HEK293T (cell line): ENCODE measurements at regions not wholly inside any gene's neighbourhood (a gene's known extent, or its start where the extent isn't known, plus 50 kb on each side); places are given as distances from the start of the nearest gene placed in this dataset.

Source experiments
- CTCF ChIA-PET: fragments of 350-600 bp; formaldehyde crosslinking; extraction: SDS; loops from one replicate; lab custom pipeline; 2021; ENCODE audit warnings: antibody characterized with exemption, inconsistent platforms; lab: Yijun Ruan, JAX
- POLR2A ChIA-PET: fragments of 350-600 bp; formaldehyde crosslinking; extraction: SDS; loops from one replicate; lab custom pipeline; 2020; ENCODE audit warnings: antibody characterized with exemption, inconsistent platforms; lab: Yijun Ruan, JAX
- DNase-seq: peaks from one replicate; pipeline ENCODE4 v3.0.0; 2012; ENCODE audit warnings: mixed read lengths; ENCODE audit errors: extremely low spot score
- ARNT ChIP-seq: fragments of 450-650 bp; IDR thresholded peaks from 2 replicates; pipeline ENCODE4 v1.6.1; 2017; ENCODE audit warnings: mild to moderate bottlenecking
- BHLHE40 ChIP-seq: fragments of 450-650 bp; IDR thresholded peaks from 2 replicates; pipeline ENCODE4 v1.6.1; 2016; ENCODE audit warnings: mild to moderate bottlenecking, moderate library complexity, borderline replicate concordance
- CTBP1 ChIP-seq: fragments of 450-650 bp; IDR thresholded peaks from 2 replicates; pipeline ENCODE4 v1.6.1; 2016; ENCODE audit warnings: borderline replicate concordance
- ELF4 ChIP-seq: fragments of 450-650 bp; IDR thresholded peaks from 2 replicates; pipeline ENCODE4 v1.6.1; 2017; ENCODE audit warnings: antibody characterized with exemption
- FOXA1 ChIP-seq: fragments of 450-650 bp; IDR thresholded peaks from 2 replicates; pipeline ENCODE4 v1.6.1; 2016; ENCODE audit warnings: mild to moderate bottlenecking
- FOXK2 ChIP-seq: fragments of 450-650 bp; IDR thresholded peaks from 2 replicates; pipeline ENCODE4 v1.6.1; 2016; ENCODE audit warnings: mild to moderate bottlenecking
- FOXM1 ChIP-seq: fragments of 450-650 bp; IDR thresholded peaks from 2 replicates; pipeline ENCODE4 v1.6.1; 2017; ENCODE audit warnings: mild to moderate bottlenecking, borderline replicate concordance
- HDGF ChIP-seq: fragments of 450-650 bp; IDR thresholded peaks from 2 replicates; pipeline ENCODE4 v1.6.1; 2017; ENCODE audit warnings: antibody characterized with exemption, borderline replicate concordance
- L3MBTL2 ChIP-seq: fragments of 450-650 bp; conservative IDR thresholded peaks from 2 replicates; pipeline ENCODE4 v1.6.1; 2016; ENCODE audit warnings: mild to moderate bottlenecking
- LEF1 ChIP-seq: fragments of 450-650 bp; IDR thresholded peaks from 2 replicates; pipeline ENCODE4 v1.6.1; 2017; ENCODE audit warnings: mild to moderate bottlenecking, borderline replicate concordance
- NFRKB ChIP-seq: fragments of 450-650 bp; IDR thresholded peaks from 2 replicates; pipeline ENCODE4 v1.6.1; 2016; ENCODE audit warnings: mild to moderate bottlenecking, moderate library complexity
- SP1 ChIP-seq: fragments of 450-650 bp; IDR thresholded peaks from 2 replicates; pipeline ENCODE4 v1.6.1; 2017
- SUZ12 ChIP-seq: fragments of 450-650 bp; IDR thresholded peaks from 2 replicates; pipeline ENCODE4 v1.6.1; 2016; ENCODE audit warnings: mild to moderate bottlenecking
- TARDBP ChIP-seq: fragments of 450-650 bp; IDR thresholded peaks from 2 replicates; pipeline ENCODE4 v1.6.1; 2016
- ZNF384 ChIP-seq: fragments of 450-650 bp; IDR thresholded peaks from 2 replicates; pipeline ENCODE4 v1.6.1; 2016
- TF ChIP-seq, protein P1 (sequence below): fragments of 450-650 bp; IDR thresholded peaks from 2 replicates; pipeline ENCODE4 v1.6.1; 2016

DNA sequence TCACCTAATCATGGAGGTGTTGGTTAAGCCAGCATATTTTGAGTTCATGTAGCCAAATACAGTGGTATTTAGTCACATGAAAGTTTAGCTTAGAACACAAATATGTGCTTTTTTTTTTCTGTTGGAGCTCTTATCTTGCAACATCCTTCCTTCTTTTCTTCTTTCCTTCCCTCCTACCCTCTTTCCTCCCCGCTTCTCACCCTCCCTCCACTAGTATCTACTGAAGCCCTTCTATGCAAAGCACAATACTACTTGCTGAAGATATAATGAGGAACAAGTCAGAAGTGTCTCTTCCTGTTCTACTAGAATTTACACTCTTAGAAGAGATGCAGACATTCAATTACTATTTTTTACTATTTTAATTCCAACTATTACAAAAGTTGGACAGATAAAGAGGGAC lies 105.0 kb upstream of the ITGA4 start:
- DNase-seq = no peak
- ChIA-PET CTCF (no interaction called here), POLR2A (no interaction called here)
- no peak for TF ChIP-seq FOXM1
- TF ChIP-seq ELF4 = no peak
- TF ChIP-seq FOXA1 = no peak
- no peak for TF ChIP-seq HDGF
- TF ChIP-seq, protein P1, sequence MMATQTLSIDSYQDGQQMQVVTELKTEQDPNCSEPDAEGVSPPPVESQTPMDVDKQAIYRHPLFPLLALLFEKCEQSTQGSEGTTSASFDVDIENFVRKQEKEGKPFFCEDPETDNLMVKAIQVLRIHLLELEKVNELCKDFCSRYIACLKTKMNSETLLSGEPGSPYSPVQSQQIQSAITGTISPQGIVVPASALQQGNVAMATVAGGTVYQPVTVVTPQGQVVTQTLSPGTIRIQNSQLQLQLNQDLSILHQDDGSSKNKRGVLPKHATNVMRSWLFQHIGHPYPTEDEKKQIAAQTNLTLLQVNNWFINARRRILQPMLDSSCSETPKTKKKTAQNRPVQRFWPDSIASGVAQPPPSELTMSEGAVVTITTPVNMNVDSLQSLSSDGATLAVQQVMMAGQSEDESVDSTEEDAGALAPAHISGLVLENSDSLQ = no peak
- no peak for TF ChIP-seq TARDBP
- TF ChIP-seq LEF1 = no peak
- TF ChIP-seq CTBP1 = no peak

DNA sequence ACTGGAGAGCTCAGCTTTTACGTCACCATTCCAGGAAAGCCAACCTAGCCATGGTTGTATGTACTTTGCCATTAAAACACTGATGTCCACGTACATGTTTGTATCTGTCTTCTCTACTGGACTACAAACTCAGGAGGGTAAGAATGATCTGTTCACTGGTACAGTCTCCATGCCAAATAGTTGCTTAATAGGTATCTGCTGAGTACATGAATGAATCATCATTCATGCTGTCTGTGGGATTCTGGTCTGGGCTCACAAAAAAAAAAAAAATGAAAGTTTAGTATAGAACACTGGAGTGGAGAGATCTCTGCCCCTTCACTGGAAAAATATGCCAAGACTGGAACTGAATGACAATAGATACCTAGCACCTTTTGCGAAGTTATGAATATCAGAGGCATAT lies 102.6 kb upstream of the ITGA4 start:
- CTCF ChIA-PET = no interaction called here
- POLR2A ChIA-PET = no interaction called here
- TF ChIP-seq TARDBP (no peak), NFRKB (no peak), FOXM1 (no peak), SP1 (no peak), BHLHE40 (no peak), FOXA1 (no peak), FOXK2 (no peak), ELF4 (no peak), SUZ12 (no peak), HDGF (no peak), ARNT (no peak), LEF1 (no peak), ZNF384 (no peak), CTBP1 (no peak), L3MBTL2 (no peak)
- TF ChIP-seq, protein P1 = no peak
- no peak for DNase-seq

DNA sequence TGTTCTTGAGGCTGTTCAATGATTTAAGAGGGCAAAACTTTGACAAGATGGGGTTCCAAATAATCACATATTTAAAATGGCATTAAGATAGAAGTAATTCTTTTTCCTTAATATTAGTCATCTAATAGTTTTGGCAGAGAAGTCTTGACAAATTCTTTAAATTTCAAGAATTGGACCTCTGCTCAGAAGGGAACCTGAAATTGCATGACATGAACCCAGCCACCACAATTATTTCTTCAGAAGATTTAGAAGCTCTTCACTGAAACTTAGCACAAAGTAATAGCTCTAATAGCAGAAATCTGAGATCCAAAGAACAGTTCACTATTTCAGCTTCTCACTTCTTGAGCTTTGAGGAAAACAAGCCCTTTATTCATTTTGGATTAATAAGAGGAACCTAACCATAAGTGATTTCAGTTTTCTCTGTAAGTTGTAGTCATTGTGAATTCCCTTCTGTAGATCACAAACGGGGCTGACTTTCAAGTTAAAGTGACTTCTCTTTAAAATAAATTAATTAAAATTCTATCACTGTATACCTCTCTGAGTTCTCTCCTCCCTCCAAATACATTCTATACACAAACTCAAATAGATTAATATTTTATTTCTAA lies 100.6 kb upstream of the ITGA4 start:
- TF ChIP-seq HDGF (no peak), SP1 (no peak)
- DNase-seq = no peak
- ChIA-PET POLR2A (no interaction called here), CTCF (no interaction called here)

DNA sequence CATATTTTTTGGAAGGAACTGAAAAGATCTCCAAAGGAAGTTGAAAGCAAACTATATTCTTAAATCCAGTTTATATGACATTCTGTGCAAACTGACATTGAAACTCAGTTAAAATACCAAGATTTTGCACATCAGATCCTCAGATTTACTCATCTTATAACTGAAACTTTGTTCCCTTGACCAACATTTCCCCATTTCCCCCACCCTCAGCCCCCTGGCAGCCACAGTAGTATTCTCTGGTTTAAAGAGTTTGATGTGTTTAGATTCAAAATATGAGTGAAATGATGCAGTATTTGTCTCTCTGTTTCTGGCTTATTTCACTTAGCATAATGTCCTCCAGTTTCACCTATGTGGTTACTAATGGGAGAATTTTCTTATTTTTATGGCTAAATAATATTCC lies 99.2 kb upstream of the ITGA4 start:
- CTCF ChIA-PET = no interaction called here
- POLR2A ChIA-PET = no interaction called here
- DNase-seq = no peak
- TF ChIP-seq, protein P1 = no peak
- TF ChIP-seq FOXA1 = no peak
- no peak for TF ChIP-seq HDGF
- TF ChIP-seq ARNT = no peak
- no peak for TF ChIP-seq TARDBP
- TF ChIP-seq ELF4 = no peak
- TF ChIP-seq SP1 = no peak
- no peak for TF ChIP-seq BHLHE40
- no peak for TF ChIP-seq CTBP1
- no peak for TF ChIP-seq SUZ12
- TF ChIP-seq FOXM1 = no peak
- no peak for TF ChIP-seq L3MBTL2
- no peak for TF ChIP-seq FOXK2
- TF ChIP-seq ZNF384 = no peak
- no peak for TF ChIP-seq LEF1

DNA sequence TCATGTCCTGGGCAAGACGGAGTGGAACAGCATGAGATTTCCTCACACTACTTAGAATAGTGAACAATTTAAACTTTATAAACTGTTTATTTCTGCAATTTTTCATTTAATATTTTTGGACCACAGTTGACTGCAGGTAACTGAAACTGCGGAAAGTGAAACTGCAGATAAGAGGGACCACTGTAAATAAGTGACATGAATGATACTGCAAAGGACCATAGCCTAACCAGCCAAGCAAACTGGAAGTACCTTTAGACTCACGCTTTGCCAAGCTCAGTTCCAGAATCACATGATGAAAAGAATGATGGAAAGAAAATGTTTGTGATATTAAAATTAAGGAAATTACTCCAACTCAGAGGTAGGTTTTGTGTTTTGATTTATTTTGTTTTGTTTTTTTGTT lies 94.6 kb upstream of the ITGA4 start:
- ChIA-PET POLR2A (no interaction called here), CTCF (no interaction called here)
- no peak for TF ChIP-seq ARNT
- no peak for TF ChIP-seq ZNF384
- no peak for TF ChIP-seq FOXM1
- TF ChIP-seq CTBP1 = no peak
- TF ChIP-seq, protein P1 = no peak
- no peak for TF ChIP-seq FOXA1
- TF ChIP-seq HDGF = no peak
- TF ChIP-seq NFRKB = no peak
- TF ChIP-seq SP1 = no peak
- no peak for TF ChIP-seq LEF1
- TF ChIP-seq BHLHE40 = no peak
- no peak for TF ChIP-seq TARDBP
- TF ChIP-seq L3MBTL2 = no peak
- TF ChIP-seq FOXK2 = no peak
- no peak for TF ChIP-seq ELF4
- no peak for TF ChIP-seq SUZ12
- no peak for DNase-seq

DNA sequence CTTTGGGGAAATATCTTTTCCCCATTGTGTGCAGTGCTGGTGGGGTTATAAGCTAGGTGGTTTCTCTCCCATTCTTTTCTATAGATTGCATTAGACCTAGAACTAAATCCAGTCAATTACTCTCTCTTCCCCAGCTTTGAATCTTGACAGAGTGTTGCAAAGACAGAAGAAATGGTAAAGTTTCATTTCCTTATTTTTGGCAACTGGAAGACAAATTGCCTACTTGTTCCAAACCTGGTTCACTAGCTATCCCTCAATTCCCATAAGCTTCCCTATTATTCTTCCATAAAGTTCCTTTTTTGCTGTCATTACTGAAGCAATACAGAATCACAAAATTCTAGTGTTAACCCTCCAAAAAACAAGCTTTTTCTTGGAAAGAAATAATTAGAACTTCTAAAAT lies 94.0 kb upstream of the ITGA4 start:
- no peak for DNase-seq
- no peak for TF ChIP-seq ZNF384
- no peak for TF ChIP-seq ARNT
- TF ChIP-seq TARDBP = no peak
- TF ChIP-seq BHLHE40 = no peak
- TF ChIP-seq FOXK2 = no peak
- TF ChIP-seq ELF4 = no peak
- TF ChIP-seq, protein P1 = no peak
- CTCF ChIA-PET = no interaction called here
- POLR2A ChIA-PET = no interaction called here
